GM12878 (cell line): ENCODE measurements at regions not wholly inside any gene's neighbourhood (a gene's known extent, or its start where the extent isn't known, plus 50 kb on each side); places are given as distances from the start of the nearest gene placed in this dataset.

Experiments
- SREBF2 ChIP-seq: IDR thresholded peaks from 2 replicates; pipeline ENCODE4 v1.6.1; 2012; ENCODE audit warnings: mild to moderate bottlenecking, low read length
- TCF7 ChIP-seq: IDR thresholded peaks from 2 replicates; pipeline ENCODE4 v1.6.1; 2014; ENCODE audit warnings: antibody characterized with exemption, borderline replicate concordance

GRCh38 chr1:4061521-4062031, 161.5 kb upstream of the C1orf174 start:
- TF ChIP-seq SREBF2 = no peak
- no peak for TF ChIP-seq TCF7
